Thoracic aorta (tissue), 2 donors: ENCODE measurements at regions not wholly inside any gene's neighbourhood (a gene's known extent, or its start where the extent isn't known, plus 50 kb on each side); places are given as distances from the start of the nearest gene placed in this dataset.

Experiments
- ATAC-seq: fragments of 150-250 bp; one replicate; pipeline ENCODE4 v1.8.0; 2017; ENCODE audit warnings: low read depth; ENCODE audit not compliant: insufficient number of reproducible peaks, low FRiP score
- DNase-seq: peaks from one replicate; pipeline ENCODE4 v3.0.0-alpha.2; 2020; ENCODE audit warnings: low spot score
- H3K27ac ChIP-seq, 2 donors: fragments of 200-600 bp; sonication (generic); 1 replicate in 1 of 2; 2 replicates in 1 of 2; pipeline ENCODE4 v1.5.1; 2016; ENCODE audit warnings: mild to moderate bottlenecking in 2 of 2, moderate library complexity in 2 of 2
- H3K27me3 ChIP-seq: fragments of 200-600 bp; sonication (generic); replicated peaks from 2 replicates; pipeline ENCODE4 v1.6.0; 2016; ENCODE audit warnings: mild to moderate bottlenecking; ENCODE audit not compliant: insufficient read depth
- H3K36me3 ChIP-seq: fragments of 200-600 bp; sonication (generic); one replicate; pipeline ENCODE4 v1.5.1; 2016
- H3K4me1 ChIP-seq, 2 donors: fragments of 200-600 bp; sonication (generic); 1 replicate in 1 of 2; 2 replicates in 1 of 2; pipeline versions ENCODE4 v1.5.1 to v1.6.0; 2016; ENCODE audit warnings: low read depth in 2 of 2, mild to moderate bottlenecking in 1 of 2; ENCODE audit not compliant: control insufficient read depth in 1 of 2
- H3K4me3 ChIP-seq: fragments of 200-600 bp; sonication (generic); 2 replicates; pipeline ENCODE4 v1.5.1; 2016; ENCODE audit warnings: mild to moderate bottlenecking
- H3K9me3 ChIP-seq: fragments of 200-600 bp; sonication (generic); 2 replicates; pipeline ENCODE4 v1.5.1; 2016
- CTCF ChIP-seq: fragments of 200-600 bp; sonication (generic); IDR thresholded peaks from one replicate; pipeline ENCODE4 v1.5.1; 2019; ENCODE audit warnings: antibody characterized with exemption

DNA sequence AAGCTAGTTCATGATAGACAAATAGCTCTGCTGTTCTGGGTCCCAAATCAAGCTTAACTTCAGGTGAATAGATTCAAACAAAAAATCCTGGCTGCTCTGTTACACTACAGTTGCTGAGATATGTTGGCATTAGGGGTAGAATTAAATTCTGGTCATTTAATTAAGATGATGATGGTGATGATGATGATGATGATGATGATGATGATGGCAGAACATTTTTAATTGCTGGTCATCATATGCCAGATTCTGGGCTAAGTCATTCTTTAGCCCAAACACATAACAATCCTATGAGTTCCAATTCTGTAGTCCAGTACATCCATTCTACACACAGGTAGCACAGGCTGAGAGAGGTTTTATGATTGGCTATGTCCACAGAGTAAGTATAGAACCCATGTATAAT, 741.5 kb downstream of the STIM2 start:
- no peaks in the 10 kb centered on the region for H3K9me3 ChIP-seq
- ATAC-seq, result no peak

DNA sequence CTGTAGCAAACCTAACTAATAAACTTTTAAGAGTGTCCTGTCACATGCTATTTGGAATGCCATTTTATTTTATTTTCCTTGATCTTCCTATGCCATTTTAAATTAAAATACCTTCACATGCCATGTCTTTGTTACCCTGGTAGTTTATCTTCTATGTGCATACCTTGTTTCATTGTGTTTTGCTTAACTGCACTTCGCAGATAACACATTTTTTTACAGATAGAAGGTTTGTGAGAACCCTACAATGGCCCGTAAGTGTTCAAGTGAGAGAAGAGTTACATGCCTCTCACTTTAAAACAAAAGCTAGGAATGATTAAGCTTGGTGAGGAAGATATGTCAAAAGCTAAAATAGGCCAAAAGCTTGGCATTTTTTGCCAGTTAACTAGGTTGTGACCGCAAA, 744.1 kb downstream of the STIM2 start:
- ATAC-seq, result no peak
- H3K36me3 ChIP-seq, result no peaks in the 10 kb centered on the region
- DNase-seq, result no peak
- H3K27me3 ChIP-seq, result no peaks in the 10 kb centered on the region
- H3K9me3 ChIP-seq, result no peaks in the 10 kb centered on the region
- no peak for TF ChIP-seq CTCF
- H3K4me3 ChIP-seq, result no peak overlapping the region
- no peaks in the 10 kb centered on the region for H3K4me1 ChIP-seq
- H3K27ac ChIP-seq, result no peak overlapping the region

More for the DNA sequence above, 741.5 kb downstream of the STIM2 start:
- Histone ChIP-seq H3K4me1 (no peaks in the 10 kb centered on the region), H3K36me3 (no peaks in the 10 kb centered on the region), H3K27ac (no peak overlapping the region), H3K27me3 (no peaks in the 10 kb centered on the region), H3K4me3 (no peak overlapping the region)
- TF ChIP-seq CTCF, result no peak
- no peak for DNase-seq

GRCh38 chr4:27616166-27616565, 755.5 kb downstream of the STIM2 start:
- no peak for TF ChIP-seq CTCF
- Histone ChIP-seq H3K4me3 (no peak overlapping the region), H3K27ac (no peak overlapping the region), H3K27me3 (no peaks in the 10 kb centered on the region), H3K9me3 (no peaks in the 10 kb centered on the region), H3K36me3 (no peaks in the 10 kb centered on the region), H3K4me1 (no peaks in the 10 kb centered on the region)
- DNase-seq, result no peak
- ATAC-seq, result no peak

DNA sequence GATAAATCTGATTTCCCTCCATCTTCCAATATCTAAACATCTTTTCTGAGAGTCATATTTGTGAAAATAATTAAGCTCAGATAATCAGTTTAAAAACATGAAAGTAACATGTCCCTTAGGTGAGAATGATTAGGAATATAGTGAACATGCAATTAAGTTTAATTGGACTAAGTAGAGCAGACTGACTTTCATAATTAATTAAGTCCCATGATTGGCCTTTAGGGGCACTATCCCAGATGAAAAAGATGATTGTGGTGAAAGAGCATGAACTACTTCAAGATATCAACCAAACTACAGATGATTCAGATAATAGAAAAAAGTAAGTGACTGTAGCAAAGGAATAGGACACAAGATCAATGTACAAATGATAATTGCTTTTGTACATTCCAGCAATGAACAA, 758.8 kb downstream of the STIM2 start:
- no peaks in the 10 kb centered on the region for H3K36me3 ChIP-seq
- no peak for TF ChIP-seq CTCF
- no peaks in the 10 kb centered on the region for H3K9me3 ChIP-seq
- DNase-seq, result no peak
- no peak for ATAC-seq
- H3K4me1 ChIP-seq, result no peaks in the 10 kb centered on the region
- H3K4me3 ChIP-seq, result no peak overlapping the region
- no peak overlapping the region for H3K27ac ChIP-seq
- no peaks in the 10 kb centered on the region for H3K27me3 ChIP-seq

DNA sequence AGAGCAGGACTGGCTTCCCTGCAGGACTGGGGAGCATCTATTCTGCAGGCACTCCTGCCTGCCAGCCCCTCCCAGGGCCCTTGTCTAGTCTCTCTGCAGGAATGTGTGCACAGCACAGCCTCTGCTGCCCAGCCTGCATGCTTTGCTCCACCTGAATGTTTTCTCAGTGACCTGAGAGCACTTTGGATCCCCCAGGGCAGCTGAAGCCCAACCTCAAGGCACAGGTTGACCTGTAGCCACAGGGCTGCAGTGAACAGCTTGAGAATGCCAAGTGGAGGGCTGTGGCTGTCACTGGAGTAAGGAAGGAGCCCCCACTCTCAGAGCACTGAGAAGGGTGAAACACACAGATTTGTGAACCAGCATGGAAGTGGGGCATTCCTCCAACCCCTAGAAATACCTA, 760.2 kb downstream of the STIM2 start:
- H3K4me1 ChIP-seq, result no peaks in the 10 kb centered on the region
- no peaks in the 10 kb centered on the region for H3K27me3 ChIP-seq
- ATAC-seq, result no peak
- H3K27ac ChIP-seq, result no peak overlapping the region
- H3K9me3 ChIP-seq, result no peaks in the 10 kb centered on the region
- no peak overlapping the region for H3K4me3 ChIP-seq
- DNase-seq, result no peak
- no peaks in the 10 kb centered on the region for H3K36me3 ChIP-seq
- no peak for TF ChIP-seq CTCF
